NCI-H128 (cell line): ENCODE measurements at regions not wholly inside any gene's neighbourhood (a gene's known extent, or its start where the extent isn't known, plus 50 kb on each side); places are given as distances from the start of the nearest gene placed in this dataset.
A peak's percentile ranks its signal among the peaks of the same experiment; 100 is the strongest.
"Not testable (repeated sequence)": the region's sequence is repeated elsewhere in the genome, so short reads cannot be mapped to it uniquely, and the experiment has no call there.

Experiments used
- DNase-seq: peaks from one replicate; lab custom pipeline; 2025; ENCODE audit not compliant: unreplicated experiment; lab: John Stamatoyannopoulos, UW

- DNase-seq, result no peak
Observed at GRCh38 chr6:4656106-4656505, 120.1 kb upstream of the CDYL start.

GRCh38 chr6:4655196-4656025 is 120.8 kb upstream of the CDYL start:
- DNase-seq, result no peak

DNA sequence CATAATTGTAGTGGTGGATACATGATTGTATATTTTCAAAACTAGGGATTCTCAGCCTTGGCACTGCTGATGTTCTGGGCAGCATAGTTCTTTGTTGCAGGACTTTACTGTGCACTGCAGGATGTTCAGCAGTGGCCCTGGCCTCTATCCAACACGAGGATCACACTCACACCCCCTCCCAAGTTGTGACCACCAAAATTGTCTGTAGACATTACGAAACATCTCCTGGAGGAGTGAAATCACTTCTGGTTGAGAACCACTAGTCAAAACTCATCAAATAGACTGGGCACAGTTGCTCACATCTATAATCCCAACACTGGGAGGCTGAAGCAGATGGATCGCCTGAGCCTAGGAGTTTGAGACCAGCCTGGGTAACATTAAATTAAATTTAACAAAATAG is 123.1 kb upstream of the CDYL start:
- DNase-seq, result no peak

DNA sequence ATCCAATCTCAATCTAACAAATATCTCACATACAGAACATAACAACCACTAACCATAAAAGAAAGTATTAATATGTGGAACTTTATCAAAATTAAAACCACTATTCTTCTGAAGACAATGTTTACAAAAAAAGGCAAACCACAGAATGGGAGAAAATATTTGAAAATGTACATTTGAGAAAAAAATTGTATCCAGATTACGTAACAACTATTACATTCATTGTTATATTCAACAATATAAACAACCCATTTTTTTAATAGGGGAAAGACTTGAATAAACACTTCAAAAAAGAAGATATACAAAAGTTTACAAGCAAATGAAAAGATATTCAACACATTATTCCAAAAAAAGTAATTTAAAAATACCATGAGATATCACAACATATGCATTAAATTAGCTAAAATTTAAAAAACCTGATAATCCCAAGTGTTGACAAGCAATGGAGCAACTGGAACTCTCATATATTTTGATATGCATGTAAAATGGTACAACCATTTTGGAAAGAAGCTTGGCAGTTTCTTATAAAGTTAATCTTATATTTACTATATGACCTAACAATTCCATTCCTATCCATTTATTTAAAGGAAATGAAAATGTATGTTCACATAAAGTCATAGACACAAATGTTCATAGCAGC is 124.3 kb upstream of the CDYL start:
- DNase-seq, result no peak

DNA sequence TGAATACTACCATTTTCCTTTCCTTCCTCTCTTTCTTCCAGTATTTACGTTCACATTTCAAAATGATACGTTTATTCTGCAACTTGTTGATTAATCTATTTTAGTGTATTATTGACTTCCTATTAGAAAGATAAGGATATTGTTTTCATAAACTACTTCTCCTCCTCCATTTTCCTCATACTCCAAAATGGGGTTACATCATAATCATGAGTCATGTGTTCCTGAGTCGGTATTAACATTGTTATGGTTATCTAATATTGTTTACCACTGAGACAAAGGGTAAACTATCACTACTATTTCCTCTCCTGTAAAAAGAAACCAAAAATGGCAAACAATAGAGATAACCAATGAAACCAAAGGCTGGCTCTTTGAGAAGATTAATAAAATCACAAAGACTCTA is 126.5 kb upstream of the CDYL start:
- no peak for DNase-seq

DNA sequence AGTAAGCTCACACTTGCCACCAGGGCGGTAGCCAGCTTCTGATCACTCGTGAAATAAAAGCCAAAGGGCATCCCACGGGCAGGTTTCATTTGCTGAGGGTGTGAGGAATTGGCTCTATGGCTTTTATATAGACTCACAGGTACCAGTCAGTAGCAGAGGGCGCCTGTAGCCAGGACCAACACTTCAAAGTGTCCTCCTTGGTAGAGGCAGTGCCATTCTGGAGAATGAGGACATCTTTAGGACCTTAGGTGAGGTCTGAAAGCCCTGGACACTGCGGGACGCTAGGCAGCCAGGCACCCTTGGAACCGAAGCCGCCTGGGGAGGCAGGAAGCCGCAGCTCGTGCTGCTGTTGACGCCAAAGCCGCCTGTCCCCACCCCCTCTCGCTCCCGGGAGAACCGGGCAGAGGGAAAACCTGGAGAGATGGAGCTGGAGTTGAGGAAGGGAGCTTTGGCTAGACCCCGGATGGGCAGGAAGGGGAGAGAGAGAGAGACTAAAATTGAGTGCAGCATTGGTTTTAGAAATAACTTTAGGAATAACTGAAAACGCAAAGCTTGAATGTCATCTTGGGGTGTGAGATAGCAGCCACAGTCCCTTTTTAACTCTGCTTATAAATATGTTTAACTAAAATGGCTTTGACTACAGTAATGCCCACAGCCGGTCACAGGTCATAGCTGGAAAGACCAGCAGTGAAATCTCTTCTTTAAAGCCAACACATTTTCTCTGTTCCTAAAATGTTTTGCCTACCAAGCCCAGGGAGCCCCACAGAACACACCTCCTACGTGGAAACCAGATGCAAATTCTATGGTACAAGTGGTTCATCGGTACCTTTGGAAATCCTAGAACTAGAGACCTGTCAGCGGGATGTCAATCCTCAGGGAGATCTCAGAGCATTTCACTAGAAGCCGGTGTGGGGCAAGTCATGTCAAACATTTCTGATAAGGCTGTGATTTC is 128.5 kb upstream of the CDYL start:
- peak; percentile 17 for DNase-seq

GRCh38 chr6:4645713-4646360 is 130.4 kb upstream of the CDYL start:
- no peak for DNase-seq

GRCh38 chr6:4644996-4645395 is 131.2 kb upstream of the CDYL start:
- DNase-seq, result no peak

- DNase-seq, result no peak
Observed at GRCh38 chr6:4641461-4641860, 134.7 kb upstream of the CDYL start.

- DNase-seq, result no peak
Observed at GRCh38 chr6:4640139-4640538, 136.1 kb upstream of the CDYL start.

DNA sequence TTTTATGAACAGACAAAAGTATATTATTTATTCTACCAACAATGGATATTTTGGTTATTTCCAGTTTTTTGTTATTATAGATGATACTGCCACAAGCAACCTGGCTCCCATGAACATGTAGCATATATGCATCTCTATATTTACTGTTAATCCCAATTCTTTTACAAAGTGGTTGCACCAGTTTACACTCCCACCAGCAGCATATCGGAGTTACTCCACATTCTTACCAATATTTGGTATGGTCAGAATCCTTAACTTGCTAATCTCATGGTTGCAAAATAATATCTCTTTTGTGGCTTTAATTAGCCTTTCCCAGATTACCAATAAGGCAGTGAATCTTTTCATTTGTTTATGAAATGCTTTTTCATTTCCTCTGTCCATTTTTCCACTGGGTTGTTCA is 137.6 kb upstream of the CDYL start:
- no peak for DNase-seq

DNA sequence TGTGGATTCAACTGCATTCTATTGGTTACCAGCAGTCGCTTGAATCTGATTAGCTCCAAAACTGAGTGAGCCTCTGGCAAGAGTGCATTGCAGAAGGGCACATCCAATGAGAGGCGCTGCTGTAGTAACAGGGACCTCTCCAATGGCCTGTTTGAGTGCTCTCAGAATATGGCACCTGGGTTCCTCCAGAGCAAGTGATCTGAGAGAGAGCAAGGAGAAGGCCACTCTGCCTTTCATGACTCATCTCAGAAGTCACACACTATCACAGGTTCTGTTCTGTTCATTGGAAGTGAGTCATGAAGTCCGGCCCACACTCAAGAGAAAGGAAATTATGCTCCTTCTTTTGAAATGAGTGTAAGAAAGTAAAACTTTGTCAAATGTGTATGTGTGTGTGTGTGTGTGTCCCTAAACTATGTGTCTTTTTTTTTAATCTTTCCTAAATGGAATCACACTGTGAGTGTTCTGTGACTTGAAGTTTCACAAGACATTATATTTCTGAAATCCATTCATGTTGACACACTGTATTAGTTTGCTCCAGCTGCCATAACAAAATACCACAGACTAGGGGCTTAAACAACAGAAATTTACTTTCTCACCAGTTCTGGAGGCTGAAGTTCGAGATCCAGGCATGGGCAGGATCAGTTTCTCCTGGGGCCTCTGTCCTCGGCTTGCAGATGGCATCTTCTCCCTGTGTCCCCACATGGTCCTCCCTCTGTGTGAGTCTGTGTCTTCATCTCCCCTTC is 138.3 kb upstream of the CDYL start:
- DNase-seq, result no peak

- DNase-seq, result no peak
Observed at GRCh38 chr6:4636881-4637224, 139.4 kb upstream of the CDYL start.

DNA sequence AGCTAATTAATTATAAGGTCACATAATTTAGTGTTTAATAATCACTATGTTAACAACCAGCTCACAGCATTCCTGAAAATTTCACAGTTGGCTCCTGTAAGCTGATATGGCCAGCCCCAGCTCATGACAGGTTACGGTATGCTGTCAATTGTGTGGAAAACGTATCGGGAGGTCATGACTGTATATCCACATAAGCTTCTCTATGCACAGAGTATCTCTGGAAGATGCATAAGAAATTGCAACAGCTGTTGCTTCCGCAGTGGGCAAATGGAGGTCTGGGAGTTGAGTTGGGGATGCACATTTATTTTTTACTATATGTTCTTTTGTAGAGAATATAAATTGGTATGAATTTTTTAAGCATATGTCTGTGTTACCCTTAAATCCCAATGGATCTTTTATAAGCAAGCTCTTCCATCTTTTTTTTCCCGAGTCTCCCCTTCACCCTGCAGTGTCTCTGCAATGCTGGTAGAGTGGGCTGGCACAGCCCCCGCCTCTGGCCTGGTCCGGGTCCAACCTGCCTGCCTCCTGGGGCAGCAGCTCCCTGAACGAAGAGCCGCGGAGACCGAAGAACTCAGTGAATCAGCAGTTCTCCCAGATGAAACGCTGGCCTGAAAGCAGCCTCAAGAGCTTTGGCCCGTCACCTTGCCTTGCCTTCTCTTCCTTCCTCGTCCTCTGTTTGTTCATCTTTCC is 139.9 kb upstream of the CDYL start:
- no peak for DNase-seq

GRCh38 chr6:4635666-4636065 is 140.5 kb upstream of the CDYL start:
- no peak for DNase-seq

GRCh38 chr6:4632421-4632820 is 143.8 kb upstream of the CDYL start:
- no peak for DNase-seq

- not testable (repeated sequence) for DNase-seq
Observed at GRCh38 chr6:4629789-4630188, 146.4 kb upstream of the CDYL start.

- DNase-seq, result no peak
Observed at GRCh38 chr6:4625557-4625956, 150.6 kb upstream of the CDYL start.

GRCh38 chr6:4624726-4625125 is 151.5 kb upstream of the CDYL start:
- no peak for DNase-seq
